Prostate gland (tissue), 2 donors: ENCODE measurements at regions not wholly inside any gene's neighbourhood (a gene's known extent, or its start where the extent isn't known, plus 50 kb on each side); places are given as distances from the start of the nearest gene placed in this dataset.

Experiments
- DNase-seq: peaks from one replicate; pipeline ENCODE4 v3.0.0-alpha.2; 2019; ENCODE audit warnings: low spot score
- H3K27ac ChIP-seq, 2 donors: fragments of 200-600 bp; sonication (generic); 2 replicates each; pipeline ENCODE4 v1.5.1; 2017 to 2019
- H3K27me3 ChIP-seq: fragments of 200-600 bp; sonication (generic); replicated peaks from 2 replicates; pipeline ENCODE4 v1.5.1; 2019; ENCODE audit not compliant: insufficient read depth
- H3K36me3 ChIP-seq, 2 donors: fragments of 200-600 bp; sonication (generic); 1 replicate in 1 of 2; 2 replicates in 1 of 2; pipeline versions ENCODE4 v1.5.1 to v1.8.1; 2017 to 2019
- H3K4me1 ChIP-seq: fragments of 200-600 bp; sonication (generic); replicated peaks from 2 replicates; pipeline ENCODE4 v1.5.1; 2019
- H3K4me3 ChIP-seq, 2 donors: fragments of 200-600 bp; sonication (generic); 2 replicates each; pipeline ENCODE4 v1.5.1; 2017 to 2019
- H3K9me3 ChIP-seq: fragments of 200-600 bp; sonication (generic); 2 replicates; pipeline ENCODE4 v1.5.1; 2017
- POLR2A ChIP-seq: fragments of 450-650 bp; IDR thresholded peaks from one replicate; pipeline ENCODE4 v1.6.1; 2016; ENCODE audit warnings: antibody characterized with exemption, mild to moderate bottlenecking
- POLR2AphosphoS5 ChIP-seq: sonication (generic); formaldehyde crosslinking; IDR thresholded peaks from one replicate; pipeline ENCODE4 v1.6.1; 2017; ENCODE audit warnings: antibody characterized with exemption
- WGBS: methylation state at CpG from one replicate; pipeline ENCODE4 v1.1.5; 2018; 5-methylcytosine and 5-hydroxymethylcytosine counted together
- intact Hi-C: fragments of 100-400 bp; cut with DNase I; formaldehyde crosslinking; loops from one replicate; pipeline ENCODE4 v1.14.2; 2022
- TF ChIP-seq, protein P1 (sequence below), 4 experiments: fragments of 200-600 bp in 2 of 4; fragments of 450-650 bp in 2 of 4; sonication (generic) in 2 of 4; IDR thresholded peaks; 1 replicate in 3 of 4; 2 replicates in 1 of 4; pipeline ENCODE4 v1.5.1; 2016 to 2019; ENCODE audit warnings: antibody characterized with exemption in 4 of 4, mild to moderate bottlenecking in 2 of 4, moderate library complexity in 2 of 4

DNA sequence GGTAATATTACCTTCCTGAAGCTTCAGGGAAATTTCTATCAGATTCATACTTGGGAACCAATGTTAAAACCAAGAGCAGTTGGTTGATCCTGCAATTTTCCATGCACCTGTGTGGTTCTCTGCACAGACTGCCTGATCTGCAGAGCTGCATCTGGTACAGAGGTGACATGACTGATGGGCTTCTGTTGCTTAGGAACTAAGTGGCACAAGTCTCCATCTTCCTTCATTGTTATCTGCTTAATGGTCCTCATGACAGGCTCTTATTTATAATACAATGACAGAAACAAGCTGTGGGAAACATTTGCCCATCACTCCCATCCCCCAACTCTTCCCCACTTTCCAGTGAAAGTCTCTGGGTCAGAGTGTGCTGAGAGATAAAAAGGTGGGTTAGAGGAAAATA is 799.1 kb downstream of the TAF11L14 start:
- H3K9me3 ChIP-seq: no peaks in the 10 kb centered on the region
- H3K27me3 ChIP-seq: no peaks in the 10 kb centered on the region
- intact Hi-C loops: no loop called here
- no peak overlapping the region for H3K4me3 ChIP-seq
- no peaks in the 10 kb centered on the region for H3K36me3 ChIP-seq
- H3K27ac ChIP-seq: no peak overlapping the region
- TF ChIP-seq, protein P1, sequence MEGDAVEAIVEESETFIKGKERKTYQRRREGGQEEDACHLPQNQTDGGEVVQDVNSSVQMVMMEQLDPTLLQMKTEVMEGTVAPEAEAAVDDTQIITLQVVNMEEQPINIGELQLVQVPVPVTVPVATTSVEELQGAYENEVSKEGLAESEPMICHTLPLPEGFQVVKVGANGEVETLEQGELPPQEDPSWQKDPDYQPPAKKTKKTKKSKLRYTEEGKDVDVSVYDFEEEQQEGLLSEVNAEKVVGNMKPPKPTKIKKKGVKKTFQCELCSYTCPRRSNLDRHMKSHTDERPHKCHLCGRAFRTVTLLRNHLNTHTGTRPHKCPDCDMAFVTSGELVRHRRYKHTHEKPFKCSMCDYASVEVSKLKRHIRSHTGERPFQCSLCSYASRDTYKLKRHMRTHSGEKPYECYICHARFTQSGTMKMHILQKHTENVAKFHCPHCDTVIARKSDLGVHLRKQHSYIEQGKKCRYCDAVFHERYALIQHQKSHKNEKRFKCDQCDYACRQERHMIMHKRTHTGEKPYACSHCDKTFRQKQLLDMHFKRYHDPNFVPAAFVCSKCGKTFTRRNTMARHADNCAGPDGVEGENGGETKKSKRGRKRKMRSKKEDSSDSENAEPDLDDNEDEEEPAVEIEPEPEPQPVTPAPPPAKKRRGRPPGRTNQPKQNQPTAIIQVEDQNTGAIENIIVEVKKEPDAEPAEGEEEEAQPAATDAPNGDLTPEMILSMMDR (IDR thresholded peaks at IDR 0.05): no peak
- no peak for TF ChIP-seq POLR2A
- no peak for TF ChIP-seq POLR2AphosphoS5
- no peaks in the 10 kb centered on the region for H3K4me1 ChIP-seq
- no peak for DNase-seq

DNA sequence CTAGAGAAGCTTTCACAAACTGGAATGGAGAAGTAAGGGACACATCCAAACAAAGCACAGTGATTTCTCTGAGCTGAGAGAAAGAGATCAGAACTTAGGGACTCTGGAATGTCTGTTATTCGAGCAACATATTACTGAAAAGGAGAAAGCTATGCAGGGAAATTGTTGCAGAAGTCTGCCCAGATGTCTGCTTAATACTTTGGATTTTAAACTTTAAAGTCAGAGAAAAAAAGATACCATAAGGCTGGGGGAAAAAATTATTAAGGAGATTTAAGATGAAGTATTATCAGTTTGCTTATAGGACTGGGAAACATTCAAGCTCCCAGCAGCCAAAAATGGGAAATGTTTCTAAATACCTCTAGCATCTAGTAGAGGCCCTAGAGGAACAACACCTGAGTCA is 803.9 kb downstream of the TAF11L14 start:
- intact Hi-C loops: no loop called here
- Histone ChIP-seq H3K27ac (no peak overlapping the region), H3K4me1 (no peaks in the 10 kb centered on the region), H3K9me3 (no peaks in the 10 kb centered on the region), H3K27me3 (no peaks in the 10 kb centered on the region), H3K36me3 (no peaks in the 10 kb centered on the region), H3K4me3 (no peak overlapping the region)
- TF ChIP-seq POLR2AphosphoS5: no peak
- TF ChIP-seq, protein P1 (IDR thresholded peaks at IDR 0.05): no peak
- TF ChIP-seq POLR2A: no peak
- 54% methylated on average over 1 of the region's 1 CpG for WGBS
- no peak for DNase-seq

DNA sequence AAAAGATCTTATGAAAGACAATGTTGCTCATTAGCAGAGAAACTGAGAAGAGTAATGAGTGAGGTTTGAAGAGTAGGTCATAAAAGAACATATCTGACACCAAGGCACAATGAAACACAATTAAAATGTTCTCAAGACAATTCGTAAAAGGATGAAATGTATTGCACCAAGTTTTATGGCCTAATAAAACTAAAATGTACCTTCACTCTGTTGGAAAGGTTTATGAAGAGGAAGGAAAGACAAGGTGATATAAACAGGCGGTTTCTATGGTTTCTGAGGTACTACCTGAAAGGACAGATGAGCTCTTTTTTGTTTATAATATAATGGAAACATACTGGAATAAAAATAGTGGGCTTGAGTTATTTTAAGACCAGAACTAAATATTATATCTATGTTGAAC is 821.3 kb downstream of the TAF11L14 start:
- intact Hi-C loops: no loop called here
- Histone ChIP-seq H3K27me3 (no peaks in the 10 kb centered on the region), H3K4me3 (no peak overlapping the region), H3K36me3 (no peaks in the 10 kb centered on the region), H3K9me3 (no peaks in the 10 kb centered on the region), H3K27ac (no peak overlapping the region), H3K4me1 (no peaks in the 10 kb centered on the region)
- 17% methylated on average over 2 of the region's 2 CpGs for WGBS
- DNase-seq: no peak
- TF ChIP-seq, protein P1 (IDR thresholded peaks at IDR 0.05): no peak
- TF ChIP-seq POLR2AphosphoS5: no peak
- TF ChIP-seq POLR2A: no peak

DNA sequence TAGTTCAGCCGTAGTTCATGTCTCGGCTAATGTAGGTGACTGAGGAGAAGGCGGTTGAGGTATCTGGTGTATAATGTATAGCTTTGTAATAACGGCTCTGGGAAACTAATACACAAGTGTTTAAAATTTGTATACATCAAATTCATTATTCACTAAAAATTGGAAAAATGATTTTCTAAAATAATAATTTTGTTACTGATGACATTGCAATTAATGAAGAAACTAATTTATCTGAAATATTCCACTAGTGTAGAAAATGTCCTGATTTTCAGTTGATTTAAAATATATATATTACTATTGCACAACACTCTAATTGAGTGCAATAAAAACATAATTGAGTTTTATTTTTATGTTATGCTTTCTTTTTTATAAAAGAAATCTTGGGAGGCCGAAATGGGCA is 823.0 kb downstream of the TAF11L14 start:
- no peak overlapping the region for H3K27ac ChIP-seq
- no peak for TF ChIP-seq POLR2A
- TF ChIP-seq POLR2AphosphoS5: no peak
- TF ChIP-seq, protein P1 (IDR thresholded peaks at IDR 0.05): no peak
- intact Hi-C loops: no loop called here
- no peaks in the 10 kb centered on the region for H3K9me3 ChIP-seq
- no peaks in the 10 kb centered on the region for H3K27me3 ChIP-seq
- no peak for DNase-seq
- 94% methylated on average over 5 of the region's 5 CpGs for WGBS
- no peaks in the 10 kb centered on the region for H3K36me3 ChIP-seq
- H3K4me3 ChIP-seq: no peak overlapping the region
- no peaks in the 10 kb centered on the region for H3K4me1 ChIP-seq

DNA sequence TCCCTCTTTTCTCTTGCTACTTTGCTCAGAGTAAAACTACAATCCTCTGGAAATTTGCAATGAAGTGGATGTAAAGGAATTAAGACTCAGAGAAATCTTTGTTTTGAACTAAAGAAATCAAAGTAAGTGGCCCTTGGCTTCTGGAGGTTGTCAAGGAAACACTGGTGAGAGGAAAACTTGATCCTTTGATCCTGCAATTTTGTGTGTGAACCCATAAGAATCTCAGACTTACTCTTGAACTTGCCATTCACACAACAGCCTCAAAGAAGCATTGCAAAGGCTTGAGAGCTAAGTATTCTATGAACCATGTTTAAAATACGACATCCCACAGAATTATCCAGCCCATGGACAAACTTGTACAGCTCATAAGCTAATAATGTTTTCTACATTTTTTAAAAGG is 827.5 kb downstream of the TAF11L14 start:
- Histone ChIP-seq H3K27ac (no peak overlapping the region), H3K9me3 (no peaks in the 10 kb centered on the region), H3K4me1 (no peaks in the 10 kb centered on the region), H3K27me3 (no peaks in the 10 kb centered on the region), H3K4me3 (no peak overlapping the region), H3K36me3 (no peaks in the 10 kb centered on the region)
- DNase-seq: no peak
- intact Hi-C loops: no loop called here
- TF ChIP-seq POLR2A (no peak), POLR2AphosphoS5 (no peak)
- TF ChIP-seq, protein P1 (IDR thresholded peaks at IDR 0.05): no peak
- WGBS: 56% methylated on average over 1 of the region's 1 CpG
